GM20431 (cell line): ENCODE measurements at regions not wholly inside any gene's neighbourhood (a gene's known extent, or its start where the extent isn't known, plus 50 kb on each side); places are given as distances from the start of the nearest gene placed in this dataset.

ENCODE experiments used
- in situ Hi-C: fragments of 300-500 bp; cut with MseI, MboI; formaldehyde crosslinking; loops from one replicate; pipeline ENCODE4 v1.15.0; 2020; ENCODE audit warnings: low sequenced_read_pairs; ENCODE audit not compliant: unreplicated experiment

DNA sequence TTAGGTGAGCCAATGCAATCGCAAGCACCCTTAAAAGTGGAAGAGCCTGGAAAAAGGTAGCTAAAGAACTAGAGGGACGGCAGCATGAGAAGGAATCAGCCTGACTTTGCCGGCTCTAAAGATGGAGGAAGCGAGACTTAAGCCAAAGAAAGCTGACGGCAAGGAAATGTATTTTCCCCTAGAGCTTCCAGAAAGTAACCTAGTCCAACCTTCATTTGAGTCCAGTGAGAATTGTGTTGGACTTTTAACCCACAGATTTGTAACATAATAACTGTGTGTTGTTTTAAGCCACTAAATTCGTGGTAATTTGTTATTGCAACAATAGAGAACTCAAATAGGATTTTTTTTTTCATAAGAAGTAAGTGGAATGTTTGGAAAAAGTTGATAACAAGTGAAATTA lies 212.7 kb upstream of the C1QTNF7 start:
- in situ Hi-C loops: no loop called here

GRCh38 chr4:15226203-15226602 lies 201.6 kb upstream of the C1QTNF7 start:
- in situ Hi-C loops: loop anchor here (25.0 kb wide), 1 partner anchor 236 kb away; the partner anchor contains the start of gene CC2D2A

- in situ Hi-C loops: loop anchor here (10.0 to 25.0 kb wide), 2 partner anchors 163 to 231 kb away; partner anchors contain the start of gene CC2D2A
Observed at GRCh38 chr4:15231265-15232091, 196.4 kb upstream of the C1QTNF7 start.

DNA sequence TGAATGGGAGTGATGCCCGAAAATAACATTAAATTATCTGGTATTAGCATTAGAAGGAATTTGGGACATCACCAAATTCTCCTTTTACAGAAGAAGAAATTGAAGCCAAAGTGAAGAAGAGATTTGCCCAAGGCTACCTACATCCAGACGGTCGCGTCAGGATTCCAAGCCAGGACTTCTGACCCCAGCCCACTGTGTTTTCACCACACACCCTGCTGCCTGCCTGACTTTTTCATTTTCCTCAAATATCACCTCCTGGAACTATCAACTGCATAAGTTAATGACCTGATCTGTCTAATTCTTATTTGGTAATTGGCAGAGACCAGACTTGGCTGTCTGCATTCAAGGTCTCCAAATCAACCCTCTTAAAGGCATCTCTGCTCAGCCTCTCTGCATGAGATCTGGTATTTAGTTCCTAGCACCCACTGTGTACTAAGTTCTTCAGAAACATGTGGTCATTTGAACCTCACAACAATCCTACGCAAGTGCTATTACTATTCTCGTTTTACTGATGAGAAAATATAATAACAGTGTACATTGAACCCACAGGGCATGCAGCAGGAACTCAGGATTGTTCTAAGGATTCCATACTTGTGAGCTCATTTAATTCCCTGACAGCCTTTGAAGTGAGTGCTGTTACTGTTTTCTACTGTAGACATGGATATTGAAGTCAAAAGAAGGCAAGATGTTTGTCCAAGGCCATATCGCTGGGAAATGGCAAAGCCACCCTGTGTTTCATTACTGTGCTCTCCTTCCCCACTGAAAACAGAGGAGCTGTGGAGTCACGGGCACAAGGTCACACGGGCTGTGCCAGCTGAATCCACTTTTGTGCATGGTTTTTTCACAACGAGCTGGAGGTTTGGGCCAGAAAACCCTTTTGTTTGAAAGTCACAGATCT lies 195.2 kb upstream of the C1QTNF7 start:
- in situ Hi-C loops: loop anchor here (10.0 to 25.0 kb wide), 2 partner anchors 162 to 230 kb away; partner anchors contain the start of gene CC2D2A

DNA sequence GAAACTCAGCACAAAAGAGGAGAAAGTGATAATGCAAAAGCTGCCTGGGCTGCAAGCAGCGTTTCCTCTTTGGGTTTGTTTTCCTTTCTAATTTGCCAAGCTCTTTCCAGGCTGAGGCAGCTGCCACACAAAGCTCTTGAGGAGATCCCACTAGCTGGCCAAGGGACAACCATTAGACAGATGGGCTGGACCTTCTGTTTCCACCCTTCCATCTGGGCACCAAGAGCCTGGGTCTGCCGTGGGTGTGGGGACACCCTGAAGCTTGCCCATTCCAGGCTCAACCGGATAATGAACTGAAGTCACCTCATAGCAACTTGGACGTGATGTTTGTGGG lies 194.6 kb upstream of the C1QTNF7 start:
- in situ Hi-C loops: loop anchor here (10.0 to 25.0 kb wide), 2 partner anchors 162 to 229 kb away; partner anchors contain the start of gene CC2D2A

DNA sequence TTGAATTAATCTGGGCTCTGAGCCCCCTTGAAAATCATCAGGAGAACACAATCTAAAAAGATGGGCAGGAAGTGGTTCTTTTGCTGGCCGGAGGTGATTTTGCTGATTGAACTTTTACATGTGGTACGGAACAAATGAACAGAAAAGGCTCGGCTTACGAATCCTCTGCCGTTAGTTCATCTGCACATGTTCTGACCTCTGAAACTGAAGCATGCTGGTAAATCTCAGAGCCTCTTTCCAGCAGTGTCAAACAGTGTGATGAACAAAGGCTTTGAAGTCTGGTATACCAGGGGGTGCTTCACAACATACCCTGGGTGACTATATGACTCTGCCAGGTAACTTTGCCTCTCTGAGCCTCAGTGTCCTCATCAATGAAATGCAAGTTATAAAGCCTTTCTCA lies 194.2 kb upstream of the C1QTNF7 start:
- in situ Hi-C loops: loop anchor here (10.0 to 25.0 kb wide), 2 partner anchors 161 to 229 kb away; partner anchors contain the start of gene CC2D2A

DNA sequence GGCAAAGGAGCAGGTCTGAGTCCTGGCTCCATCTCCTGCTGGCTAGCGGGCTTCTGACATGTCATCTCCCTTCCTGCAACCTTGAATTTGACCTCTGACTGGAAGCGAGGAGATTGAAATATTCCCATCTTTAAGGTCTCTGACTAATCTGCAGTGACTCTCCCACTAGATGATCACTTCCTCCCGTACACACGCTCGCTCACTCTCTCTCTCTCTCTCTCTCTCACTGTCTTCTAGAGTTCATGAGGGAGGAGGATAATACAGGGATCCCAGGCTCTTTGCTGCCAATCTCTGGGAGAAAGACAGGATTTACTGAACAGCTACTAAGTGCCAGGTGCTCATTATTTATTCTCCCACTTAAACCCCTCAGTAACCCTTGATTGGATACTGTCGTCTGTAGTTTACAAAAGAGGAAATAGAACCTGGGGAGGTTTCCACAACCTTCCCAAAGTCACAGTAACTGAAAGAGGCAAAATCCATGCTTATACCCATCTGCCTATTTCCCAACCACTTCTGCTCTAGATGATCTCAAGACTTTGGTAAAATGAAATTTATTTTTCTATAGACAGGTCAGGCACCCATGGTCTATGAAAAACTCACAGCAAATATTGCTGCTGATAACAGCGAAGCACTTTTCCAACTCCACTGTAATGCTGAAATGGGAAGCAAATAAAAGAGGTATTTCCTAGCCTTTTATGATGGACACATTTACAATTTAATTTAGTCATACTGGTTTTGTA lies 193.5 kb upstream of the C1QTNF7 start:
- in situ Hi-C loops: loop anchor here (10.0 to 25.0 kb wide), 2 partner anchors 161 to 228 kb away; partner anchors contain the start of gene CC2D2A

GRCh38 chr4:15234856-15235126 lies 193.0 kb upstream of the C1QTNF7 start:
- in situ Hi-C loops: loop anchor here (10.0 to 25.0 kb wide), 2 partner anchors 160 to 228 kb away; partner anchors contain the start of gene CC2D2A

DNA sequence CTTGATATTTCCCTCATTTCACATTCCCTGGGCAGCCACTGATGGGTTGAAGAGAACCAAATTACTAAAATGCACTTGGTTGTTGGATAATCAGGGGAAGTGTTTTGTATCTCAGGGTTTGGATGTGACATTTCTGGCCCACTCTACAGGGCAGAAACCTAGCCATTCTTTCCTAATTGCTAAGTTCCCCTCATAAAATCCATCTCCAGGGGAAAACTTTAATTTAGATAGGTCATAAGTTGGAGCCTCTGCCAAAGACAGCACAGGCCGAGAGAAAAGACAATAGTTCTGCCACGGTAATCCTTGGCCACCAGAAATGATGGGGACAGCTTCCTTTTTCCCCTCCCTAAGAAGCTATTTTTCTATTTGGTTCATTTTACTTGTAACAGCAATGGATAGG lies 192.7 kb upstream of the C1QTNF7 start:
- in situ Hi-C loops: loop anchor here (10.0 to 25.0 kb wide), 2 partner anchors 160 to 227 kb away; partner anchors contain the start of gene CC2D2A

DNA sequence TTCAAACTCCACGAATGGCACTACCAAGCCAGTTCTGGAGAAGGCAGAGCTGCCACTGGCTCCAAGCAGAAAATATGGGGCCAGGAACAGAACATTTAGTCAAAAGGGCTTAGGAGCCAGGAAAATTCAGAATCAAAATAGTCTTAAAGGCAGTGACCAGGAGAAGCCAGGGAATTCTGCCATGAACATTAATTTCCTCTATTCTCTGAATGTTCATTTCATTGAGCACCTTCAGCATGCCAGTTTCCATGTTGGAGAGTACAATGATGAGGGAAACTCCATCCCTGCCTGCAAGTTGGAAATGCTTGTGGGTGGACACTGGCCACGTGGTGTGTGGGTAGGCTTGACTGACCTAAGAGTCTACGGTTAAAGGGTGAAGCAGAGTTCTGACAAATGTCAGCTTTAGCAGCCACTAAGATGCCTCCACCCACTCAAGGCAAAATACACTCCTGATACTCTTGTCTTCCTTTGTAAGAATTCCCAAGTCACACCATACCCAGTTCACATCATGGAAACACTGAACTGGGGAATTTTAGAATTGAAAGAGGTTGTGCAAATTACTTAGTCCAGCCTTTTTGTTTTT lies 190.1 kb upstream of the C1QTNF7 start:
- in situ Hi-C loops: loop anchor here (10.0 to 25.0 kb wide), 2 partner anchors 157 to 225 kb away; partner anchors contain the start of gene CC2D2A

DNA sequence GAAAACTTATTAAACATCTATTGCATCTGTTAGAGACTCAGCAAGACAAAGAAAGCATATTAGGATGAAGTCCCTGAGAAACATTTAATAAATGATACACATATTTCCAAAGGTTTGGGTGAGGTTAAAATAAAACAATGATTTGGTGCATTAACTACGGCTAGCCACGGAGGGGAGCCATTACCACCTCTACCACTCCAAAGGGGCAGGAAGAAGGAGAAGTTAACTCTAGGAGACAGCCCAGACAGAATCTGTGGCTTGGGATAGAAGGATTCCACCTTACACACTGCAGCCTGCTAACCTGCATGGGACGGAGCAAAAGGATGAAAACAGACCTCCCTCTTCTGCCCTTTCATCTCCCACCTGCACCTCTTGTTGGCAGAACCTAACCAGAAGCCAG lies 189.1 kb upstream of the C1QTNF7 start:
- in situ Hi-C loops: loop anchor here (10.0 to 25.0 kb wide), 2 partner anchors 156 to 224 kb away; partner anchors contain the start of gene CC2D2A

DNA sequence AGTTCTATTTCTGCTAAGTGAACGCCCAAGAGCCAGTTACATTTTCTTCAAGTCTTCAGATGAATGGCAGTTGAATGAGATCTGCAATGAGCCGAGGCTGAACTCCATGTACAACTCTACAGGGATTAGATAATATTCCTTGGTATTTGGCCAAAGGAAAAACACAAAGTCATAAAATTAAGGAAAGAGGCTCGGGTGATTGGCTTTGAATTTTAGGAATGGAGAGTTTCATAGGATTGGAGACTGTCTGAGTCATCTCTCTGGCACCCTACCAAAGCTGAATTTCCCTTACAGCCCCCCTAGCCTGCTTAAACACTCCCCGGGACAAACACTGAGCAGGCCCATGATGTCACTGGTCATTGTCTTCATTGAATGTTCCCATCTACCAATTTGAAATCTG lies 188.0 kb upstream of the C1QTNF7 start:
- in situ Hi-C loops: loop anchor here (10.0 to 25.0 kb wide), 2 partner anchors 155 to 222 kb away; partner anchors contain the start of gene CC2D2A

- in situ Hi-C loops: loop anchor here (25.0 kb wide), 1 partner anchor 222 kb away; the partner anchor contains the start of gene CC2D2A
Observed at GRCh38 chr4:15240764-15241163, 187.1 kb upstream of the C1QTNF7 start.

DNA sequence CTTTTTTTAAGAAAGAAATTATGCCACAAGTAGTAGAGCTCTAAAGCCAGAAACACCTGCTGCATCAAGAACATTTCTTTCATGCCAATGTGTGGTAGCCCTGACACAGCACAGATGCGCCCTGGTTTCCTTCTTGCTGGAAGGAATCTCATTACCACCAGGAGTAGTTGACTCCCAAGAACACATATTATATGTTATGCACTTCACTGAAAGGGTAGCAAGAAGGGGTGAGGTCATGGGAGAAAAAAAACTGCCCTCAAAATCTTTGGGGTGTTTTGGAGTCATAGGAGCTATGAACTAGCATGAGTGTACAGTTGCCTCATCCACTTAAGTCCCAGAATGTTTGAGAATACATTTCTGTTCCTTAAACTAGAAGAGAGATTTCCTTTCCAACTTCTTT lies 185.8 kb upstream of the C1QTNF7 start:
- in situ Hi-C loops: loop anchor here (25.0 kb wide), 1 partner anchor 220 kb away; the partner anchor contains the start of gene CC2D2A

DNA sequence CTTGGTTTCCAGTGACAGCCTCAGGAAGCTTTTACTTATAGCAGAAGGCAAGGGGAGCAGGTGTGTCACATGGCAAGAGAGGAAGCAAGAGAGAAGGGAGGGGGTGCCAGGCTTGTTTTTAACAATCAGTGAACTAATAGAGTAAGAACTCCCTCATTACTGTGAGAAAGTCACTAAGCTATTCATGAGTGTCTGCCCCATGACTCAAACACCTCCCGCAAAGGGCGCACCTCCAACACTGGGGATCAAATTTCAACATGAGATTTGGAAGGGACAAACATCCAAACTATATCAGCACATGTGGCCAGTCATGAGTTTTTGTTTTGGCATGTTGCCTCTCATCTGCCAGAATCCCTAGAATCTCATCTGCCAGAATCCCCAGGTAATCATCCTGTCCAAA lies 183.5 kb upstream of the C1QTNF7 start:
- in situ Hi-C loops: loop anchor here (25.0 kb wide), 1 partner anchor 218 kb away; the partner anchor contains the start of gene CC2D2A

GRCh38 chr4:15245006-15245530 lies 182.8 kb upstream of the C1QTNF7 start:
- in situ Hi-C loops: loop anchor here (25.0 kb wide), 1 partner anchor 217 kb away; the partner anchor contains the start of gene CC2D2A

- in situ Hi-C loops: no loop called here
Observed at GRCh38 chr4:15250021-15250441, 177.8 kb upstream of the C1QTNF7 start.

- in situ Hi-C loops: no loop called here
Observed at GRCh38 chr4:15253349-15253748, 174.5 kb upstream of the C1QTNF7 start.
